MCF 10A (cell line): ENCODE measurements at regions not wholly inside any gene's neighbourhood (a gene's known extent, or its start where the extent isn't known, plus 50 kb on each side); places are given as distances from the start of the nearest gene placed in this dataset.

ENCODE experiments used
- BruUV-seq: library from RNA; stranded (reverse); fragments of 400-500 nt; replicated peaks from 2 replicates; lab custom pipeline; 2021; lab: Mats Ljungman, UMichigan
- CTCF ChIA-PET: fragments of 300-600 bp; sonication (Branson Sonifier 250); formaldehyde crosslinking; extraction: SDS; loops from one replicate; lab custom pipeline; 2021; ENCODE audit warnings: antibody characterized with exemption, inconsistent platforms; lab: Yijun Ruan, JAX
- POLR2A ChIA-PET: fragments of 300-600, 350-650 bp; sonication (Branson Sonifier 250); formaldehyde crosslinking; extraction: SDS; loops from one replicate; lab custom pipeline; 2020; ENCODE audit warnings: antibody characterized with exemption, inconsistent platforms; lab: Yijun Ruan, JAX
- DNase-seq: peaks from one replicate; pipeline ENCODE4 v3.0.0-alpha.2; 2018; ENCODE audit not compliant: unreplicated experiment
- H3K27ac Mint-ChIP-seq: one replicate; pipeline ENCODE4 v1.8.0; 2022; ENCODE audit warnings: mild to moderate bottlenecking, low read depth, mixed read lengths; ENCODE audit not compliant: unreplicated experiment
- H3K27me3 Mint-ChIP-seq: one replicate; pipeline ENCODE4 v1.8.0; 2022; ENCODE audit warnings: mixed read lengths; ENCODE audit not compliant: insufficient read depth, unreplicated experiment
- H3K36me3 Mint-ChIP-seq: one replicate; pipeline ENCODE4 v1.8.0; 2022; ENCODE audit warnings: mild to moderate bottlenecking, moderate library complexity, mixed read lengths; ENCODE audit not compliant: insufficient read depth, unreplicated experiment
- H3K4me1 Mint-ChIP-seq: one replicate; pipeline ENCODE4 v1.8.0; 2022; ENCODE audit warnings: mixed read lengths; ENCODE audit not compliant: insufficient read depth, unreplicated experiment
- H3K4me3 Mint-ChIP-seq: one replicate; pipeline ENCODE4 v1.8.0; 2022; ENCODE audit warnings: mild to moderate bottlenecking, moderate library complexity, mixed read lengths; ENCODE audit not compliant: unreplicated experiment
- H3K9me3 Mint-ChIP-seq: one replicate; pipeline ENCODE4 v1.8.0; 2022; ENCODE audit warnings: mixed read lengths; ENCODE audit not compliant: unreplicated experiment
- CTCF ChIP-seq: fragments of 200-600 bp; IDR thresholded peaks from one replicate; pipeline ENCODE4 v1.8.0; 2022; ENCODE audit warnings: antibody characterized with exemption, mild to moderate bottlenecking; ENCODE audit not compliant: unreplicated experiment
- intact Hi-C: fragments of 100-400 bp; cut with micrococcal nuclease; formaldehyde crosslinking; loops from 2 replicates; pipeline ENCODE4 v1.14.1; 2022

- BruUV-seq = no TSS peak
- ChIA-PET CTCF (interaction anchor here (2.4 kb wide), 1 partner anchor 10 kb away, joined by 7 read pairs; no protein-coding TSS in a partner anchor), POLR2A (no interaction called here)
- no peaks in the 10 kb centered on the region for H3K4me1 Mint-ChIP-seq
- H3K27me3 Mint-ChIP-seq = peaks cover 15% of the 10 kb centered on the region
- no peak overlapping the region for H3K4me3 Mint-ChIP-seq
- no peak for DNase-seq
- no peak overlapping the region for H3K27ac Mint-ChIP-seq
- TF ChIP-seq CTCF = no peak
- peaks cover 7% of the 10 kb centered on the region for H3K9me3 Mint-ChIP-seq
- H3K36me3 Mint-ChIP-seq = peaks cover 3% of the 10 kb centered on the region
- intact Hi-C loops = no loop called here
These were observed 141.2 kb downstream of the CD8B2 start for GRCh38 chr2:106628377-106628776.

- no TSS peak for BruUV-seq
- DNase-seq = no peak
- Mint-ChIP-seq H3K4me3 (no peak overlapping the region), H3K27me3 (peaks cover 12% of the 10 kb centered on the region), H3K36me3 (peaks cover 5% of the 10 kb centered on the region), H3K9me3 (peaks cover 12% of the 10 kb centered on the region), H3K4me1 (no peaks in the 10 kb centered on the region), H3K27ac (no peak overlapping the region)
- POLR2A ChIA-PET = no interaction called here
- intact Hi-C loops = no loop called here
- no peak for TF ChIP-seq CTCF
- CTCF ChIA-PET = interaction anchor here (0.7 to 1.5 kb wide), 3 partner anchors 8 to 1302 kb away, joined by 3 to 4 read pairs (median 3); no protein-coding TSS in a partner anchor
These were observed 142.8 kb downstream of the CD8B2 start for GRCh38 chr2:106629981-106630380.

- POLR2A ChIA-PET = no interaction called here
These were observed 144.1 kb downstream of the CD8B2 start for GRCh38 chr2:106631281-106631680.

GRCh38 chr2:106638043-106638442 lies 150.9 kb downstream of the CD8B2 start:
- ChIA-PET CTCF (interaction anchor here (0.6 to 2.5 kb wide), 21 partner anchors 8 to 1973 kb away, joined by 3 to 9 read pairs (median 3); no protein-coding TSS in a partner anchor), POLR2A (no interaction called here)
- peak; percentile 55 for TF ChIP-seq CTCF
- no peak overlapping the region for H3K4me3 Mint-ChIP-seq
- H3K4me1 Mint-ChIP-seq = no peaks in the 10 kb centered on the region
- H3K27me3 Mint-ChIP-seq = no peaks in the 10 kb centered on the region
- no TSS peak for BruUV-seq
- intact Hi-C loops = loop anchor here (2.0 to 5.0 kb wide), 4 partner anchors 224 to 1295 kb away; no protein-coding TSS in a partner anchor
- no peak overlapping the region for H3K27ac Mint-ChIP-seq
- no peak for DNase-seq
- peaks cover 5% of the 10 kb centered on the region for H3K36me3 Mint-ChIP-seq
- peaks cover 5% of the 10 kb centered on the region for H3K9me3 Mint-ChIP-seq

More at GRCh38 chr2:106631281-106631680, 144.1 kb downstream of the CD8B2 start:
- intact Hi-C loops = no loop called here
- BruUV-seq = no TSS peak
- no peaks in the 10 kb centered on the region for H3K27me3 Mint-ChIP-seq
- peaks cover 5% of the 10 kb centered on the region for H3K36me3 Mint-ChIP-seq
- H3K27ac Mint-ChIP-seq = no peak overlapping the region
- no peaks in the 10 kb centered on the region for H3K4me1 Mint-ChIP-seq
- H3K9me3 Mint-ChIP-seq = peaks cover 12% of the 10 kb centered on the region
- no peak overlapping the region for H3K4me3 Mint-ChIP-seq
- CTCF ChIA-PET = interaction anchor here (1.4 kb wide), 1 partner anchor 234 kb away, joined by 4 read pairs; no protein-coding TSS in a partner anchor
- no peak for TF ChIP-seq CTCF
- no peak for DNase-seq
